Endothelial cell of umbilical vein (primary cell): ENCODE measurements at regions not wholly inside any gene's neighbourhood (a gene's known extent, or its start where the extent isn't known, plus 50 kb on each side); places are given as distances from the start of the nearest gene placed in this dataset.

Experiments
- EZH2 ChIP-seq: IDR thresholded peaks from 2 replicates; pipeline ENCODE4 v1.6.1; 2012; ENCODE audit warnings: borderline replicate concordance, low read depth, mild to moderate bottlenecking, moderate library complexity, low read length, inconsistent platforms; ENCODE audit not compliant: severe bottlenecking
- FOS ChIP-seq: IDR thresholded peaks from 2 replicates; pipeline ENCODE4 v1.6.1; 2011; ENCODE audit warnings: mild to moderate bottlenecking, low read length, moderate library complexity, borderline replicate concordance; ENCODE audit not compliant: insufficient read depth
- GATA2 ChIP-seq: IDR thresholded peaks from 2 replicates; pipeline ENCODE4 v1.7.0; 2011; ENCODE audit warnings: low read depth, mild to moderate bottlenecking, moderate library complexity, mixed read lengths, low read length; ENCODE audit not compliant: insufficient read length, insufficient read depth
- MYC ChIP-seq: IDR thresholded peaks from one replicate; pipeline ENCODE4 v1.6.1; 2011; ENCODE audit warnings: mild to moderate bottlenecking, low read depth, low read length
- POLR2A ChIP-seq: IDR thresholded peaks from 2 replicates; pipeline ENCODE4 v1.6.1; 2012; ENCODE audit warnings: low read depth, mild to moderate bottlenecking, control low read depth, low read length
- POLR2AphosphoS5 ChIP-seq: IDR thresholded peaks from 2 replicates; pipeline ENCODE4 v1.6.1; 2012; ENCODE audit warnings: low read depth, mild to moderate bottlenecking, control low read depth, low read length, moderate library complexity; ENCODE audit not compliant: insufficient read depth
- TF ChIP-seq, protein P1 (sequence below), 2 donors: IDR thresholded peaks; 1 replicate in 1 of 2; 2 replicates in 1 of 2; pipeline ENCODE4 v1.5.1; 2011; ENCODE audit warnings: low read length in 2 of 2, mild to moderate bottlenecking in 2 of 2, moderate library complexity in 2 of 2, control low read depth in 1 of 2, inconsistent platforms in 1 of 2, low read depth in 1 of 2; ENCODE audit not compliant: insufficient read depth in 1 of 2; ENCODE audit errors: extremely low read depth in 1 of 2
- TF ChIP-seq, protein P2 (sequence below): IDR thresholded peaks from 2 replicates; pipeline ENCODE4 v1.6.1; 2011; ENCODE audit not compliant: insufficient read depth, insufficient read length

DNA sequence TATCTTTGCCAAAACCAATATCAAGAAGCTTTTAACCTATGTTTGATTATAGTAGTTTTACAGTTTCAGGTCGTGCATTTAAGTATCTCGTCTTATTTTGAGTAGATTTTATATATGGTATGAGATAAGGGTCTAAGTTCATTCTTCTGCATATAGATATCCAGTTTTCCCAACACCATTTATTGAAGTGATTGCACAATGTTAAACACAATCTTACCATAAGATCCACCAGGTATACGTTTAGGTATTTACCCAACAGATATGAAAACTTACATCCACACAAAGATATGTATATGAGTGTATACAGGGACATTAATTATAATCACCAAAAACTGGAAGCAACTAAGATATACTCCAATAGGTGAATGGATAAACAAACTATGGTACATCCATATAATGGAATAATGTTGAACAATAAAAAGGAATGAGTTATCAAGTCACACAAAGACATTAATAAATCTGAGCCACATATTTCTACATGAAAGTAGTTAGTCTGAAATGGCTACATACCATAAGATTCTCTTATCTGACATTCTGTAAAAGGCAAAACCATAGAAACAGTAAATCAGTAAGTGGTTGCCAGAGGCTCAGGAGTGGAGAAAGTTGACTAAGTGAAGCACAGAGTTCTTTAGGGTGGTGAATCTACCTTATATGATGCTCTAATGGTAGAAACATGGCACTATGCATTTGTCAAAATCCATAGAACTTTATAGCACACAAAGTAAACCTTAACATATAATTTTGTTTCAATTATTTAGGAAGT lies 222.6 kb downstream of the NUAK1 start:
- TF ChIP-seq, protein P1, sequence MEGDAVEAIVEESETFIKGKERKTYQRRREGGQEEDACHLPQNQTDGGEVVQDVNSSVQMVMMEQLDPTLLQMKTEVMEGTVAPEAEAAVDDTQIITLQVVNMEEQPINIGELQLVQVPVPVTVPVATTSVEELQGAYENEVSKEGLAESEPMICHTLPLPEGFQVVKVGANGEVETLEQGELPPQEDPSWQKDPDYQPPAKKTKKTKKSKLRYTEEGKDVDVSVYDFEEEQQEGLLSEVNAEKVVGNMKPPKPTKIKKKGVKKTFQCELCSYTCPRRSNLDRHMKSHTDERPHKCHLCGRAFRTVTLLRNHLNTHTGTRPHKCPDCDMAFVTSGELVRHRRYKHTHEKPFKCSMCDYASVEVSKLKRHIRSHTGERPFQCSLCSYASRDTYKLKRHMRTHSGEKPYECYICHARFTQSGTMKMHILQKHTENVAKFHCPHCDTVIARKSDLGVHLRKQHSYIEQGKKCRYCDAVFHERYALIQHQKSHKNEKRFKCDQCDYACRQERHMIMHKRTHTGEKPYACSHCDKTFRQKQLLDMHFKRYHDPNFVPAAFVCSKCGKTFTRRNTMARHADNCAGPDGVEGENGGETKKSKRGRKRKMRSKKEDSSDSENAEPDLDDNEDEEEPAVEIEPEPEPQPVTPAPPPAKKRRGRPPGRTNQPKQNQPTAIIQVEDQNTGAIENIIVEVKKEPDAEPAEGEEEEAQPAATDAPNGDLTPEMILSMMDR (IDR thresholded peaks at IDR 0.05; ENCODE audit: extremely low read depth in 1 of 2, insufficient read depth in 1 of 2, low read depth in 1 of 2, low read length in 2 of 2): no peak
- TF ChIP-seq POLR2A: no peak
- no peak for TF ChIP-seq EZH2
- TF ChIP-seq, protein P2, sequence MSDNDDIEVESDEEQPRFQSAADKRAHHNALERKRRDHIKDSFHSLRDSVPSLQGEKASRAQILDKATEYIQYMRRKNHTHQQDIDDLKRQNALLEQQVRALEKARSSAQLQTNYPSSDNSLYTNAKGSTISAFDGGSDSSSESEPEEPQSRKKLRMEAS: no peak
- no peak for TF ChIP-seq POLR2AphosphoS5
- TF ChIP-seq MYC: no peak
- no peak for TF ChIP-seq FOS
- TF ChIP-seq GATA2: no peak
